Heart left ventricle (tissue), 16 donors: ENCODE measurements at regions not wholly inside any gene's neighbourhood (a gene's known extent, or its start where the extent isn't known, plus 50 kb on each side); places are given as distances from the start of the nearest gene placed in this dataset.

ENCODE experiments used
- ATAC-seq, 4 donors: fragments of 200-7000 bp; cut with Tn5 transposase; one replicate each; pipeline ENCODE4 v1.9.1; 2020 to 2022; ENCODE audit warnings: moderate library complexity in 4 of 4, mild to moderate bottlenecking in 3 of 4, moderate number of reproducible peaks in 1 of 4
- DNase-seq, 5 donors: peaks; one replicate each; pipeline ENCODE4 v3.0.0-alpha.2; 2020
- H3K27ac ChIP-seq, 12 donors: fragments of 200-600 bp; sonication (generic) in 4 of 12; one replicate each; pipeline versions ENCODE4 v1.5.0 to v1.8.0; 2016 to 2022; ENCODE audit warnings: mild to moderate bottlenecking in 2 of 12
- H3K27me3 ChIP-seq, 9 donors: fragments of 200-600 bp; sonication (generic) in 2 of 9; one replicate each; pipeline versions ENCODE4 v1.5.1 to v1.8.0; 2016 to 2022; ENCODE audit warnings: mild to moderate bottlenecking in 3 of 9
- H3K36me3 ChIP-seq, 9 donors: fragments of 200-600 bp; sonication (generic) in 2 of 9; one replicate each; pipeline versions ENCODE4 v1.5.0 to v1.8.0; 2018 to 2022; ENCODE audit warnings: mild to moderate bottlenecking in 2 of 9
- H3K4me1 ChIP-seq, 12 donors: fragments of 200-600 bp; sonication (generic) in 4 of 12; one replicate each; pipeline versions ENCODE4 v1.5.0 to v1.8.0; 2016 to 2022; ENCODE audit warnings: mild to moderate bottlenecking in 3 of 12
- H3K4me3 ChIP-seq, 12 donors: fragments of 200-600 bp; sonication (generic) in 4 of 12; one replicate each; pipeline versions ENCODE4 v1.5.0 to v1.8.0; 2017 to 2022; ENCODE audit warnings: mild to moderate bottlenecking in 9 of 12, moderate library complexity in 4 of 12
- H3K9me3 ChIP-seq, 12 donors: fragments of 200-600 bp; sonication (generic) in 4 of 12; one replicate each; pipeline versions ENCODE4 v1.5.0 to v1.8.0; 2016 to 2022; ENCODE audit warnings: mild to moderate bottlenecking in 1 of 12
- POLR2A ChIP-seq, 2 donors: fragments of 450-650 bp; IDR thresholded peaks; one replicate each; pipeline ENCODE4 v1.6.1; 2017; ENCODE audit warnings: antibody characterized with exemption in 2 of 2, mild to moderate bottlenecking in 2 of 2, moderate library complexity in 2 of 2
- WGBS, 4 donors: extraction: QIAGEN DNeasy Blood & Tissue Kit in 2 of 4; methylation state at CpG; one replicate each; pipeline versions ENCODE4 v1.1.5 to v1.1.7; 2013 to 2018; 5-methylcytosine and 5-hydroxymethylcytosine counted together
- intact Hi-C, 10 donors: fragments of 100-400 bp; cut with DNase I; formaldehyde crosslinking; loops; one replicate each; pipeline versions ENCODE4 v1.11.1 to v1.14.2; 2022
- TF ChIP-seq, protein P1 (sequence below), 12 donors: fragments of 200-600 bp; sonication (generic) in 4 of 12; IDR thresholded peaks; one replicate each; pipeline versions ENCODE4 v1.5.0 to v1.8.0; 2018 to 2022; ENCODE audit warnings: antibody characterized with exemption in 12 of 12, mild to moderate bottlenecking in 5 of 12
- donor health status: ischemic (EF 13 %, LVEDD 7.1; RV severe dilation, severe dysfunction).
- donor health status: healthy with polysubstance abuse.
- donor health status: DM: no; HTN: yes; CAD: no.
- donor health status: DM: no; HTN: no; CAD: no.
- donor health status: ischemic (EF 25% LVEDD 6.9; RV normal size, moderate dysfunction).
- donor health status: ischemic (EF 25% LVEDD 5.7; RV mildly dilated, moderate dysfunction).
- donor health status: healthy.
- donor health status: DM: yes; HTN: yes; CAD: no.
- donor health status: ischemic (EF 35%, LVEDD 5.7; RV mildly dilated, moderate dysfunction).
- donor health status: nonischemic (EF 11% LVEDD 7.7; RV severe dilation, severe dysfunction).
- donor health status: DM: yes; HTN: yes; CAD: no.
- donor health status: PGD.
- donor health status: ischemic (EF 29% LVEDD 5.4; RV normal size, mild dysfunction).
- donor health status: nonischemic (EF 23%, LVEDD 6.1; RV moderate dilation, normal function).

DNA sequence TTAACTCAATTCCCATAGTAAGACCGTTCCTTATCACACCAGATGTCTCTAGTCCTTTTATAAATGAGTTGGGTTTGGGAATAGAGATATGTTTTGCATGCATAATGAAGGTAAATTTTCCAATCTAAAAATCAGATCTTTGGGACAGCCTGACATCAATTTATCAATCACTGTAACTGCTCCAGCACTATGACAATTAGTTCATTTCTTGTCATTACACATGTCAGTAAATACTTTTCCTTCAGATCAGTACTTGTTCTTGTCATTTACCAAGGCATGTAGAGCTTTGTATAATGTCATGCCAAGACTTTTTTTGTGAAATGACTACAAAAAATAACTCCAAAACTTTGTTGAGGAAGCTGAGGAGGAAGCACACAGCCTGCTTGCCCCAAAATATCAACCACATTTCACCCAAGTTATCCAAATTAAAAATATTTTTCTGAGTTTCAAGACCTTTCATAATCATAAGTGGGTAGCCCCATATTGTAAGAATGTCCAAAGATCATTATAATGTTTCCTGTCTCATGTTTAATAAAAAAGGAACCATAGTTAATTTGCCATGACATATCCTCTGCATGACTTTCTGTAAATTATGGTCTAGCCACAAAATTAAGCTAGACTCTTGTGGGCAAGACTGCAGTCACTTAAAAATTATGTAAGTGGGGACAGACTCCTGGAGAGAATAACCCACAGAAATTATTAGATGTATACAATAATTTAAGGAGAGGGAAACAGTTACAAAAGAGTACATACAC lies 586.8 kb downstream of the TBC1D4 start:
- WGBS, 4 donors: 54 to 80% (median 66%) methylated on average over 1 of the region's 1 CpG
- TF ChIP-seq, protein P1, sequence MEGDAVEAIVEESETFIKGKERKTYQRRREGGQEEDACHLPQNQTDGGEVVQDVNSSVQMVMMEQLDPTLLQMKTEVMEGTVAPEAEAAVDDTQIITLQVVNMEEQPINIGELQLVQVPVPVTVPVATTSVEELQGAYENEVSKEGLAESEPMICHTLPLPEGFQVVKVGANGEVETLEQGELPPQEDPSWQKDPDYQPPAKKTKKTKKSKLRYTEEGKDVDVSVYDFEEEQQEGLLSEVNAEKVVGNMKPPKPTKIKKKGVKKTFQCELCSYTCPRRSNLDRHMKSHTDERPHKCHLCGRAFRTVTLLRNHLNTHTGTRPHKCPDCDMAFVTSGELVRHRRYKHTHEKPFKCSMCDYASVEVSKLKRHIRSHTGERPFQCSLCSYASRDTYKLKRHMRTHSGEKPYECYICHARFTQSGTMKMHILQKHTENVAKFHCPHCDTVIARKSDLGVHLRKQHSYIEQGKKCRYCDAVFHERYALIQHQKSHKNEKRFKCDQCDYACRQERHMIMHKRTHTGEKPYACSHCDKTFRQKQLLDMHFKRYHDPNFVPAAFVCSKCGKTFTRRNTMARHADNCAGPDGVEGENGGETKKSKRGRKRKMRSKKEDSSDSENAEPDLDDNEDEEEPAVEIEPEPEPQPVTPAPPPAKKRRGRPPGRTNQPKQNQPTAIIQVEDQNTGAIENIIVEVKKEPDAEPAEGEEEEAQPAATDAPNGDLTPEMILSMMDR (IDR thresholded peaks at IDR 0.05): no peak
- no peak for TF ChIP-seq POLR2A (IDR thresholded peaks at IDR 0.05)

DNA sequence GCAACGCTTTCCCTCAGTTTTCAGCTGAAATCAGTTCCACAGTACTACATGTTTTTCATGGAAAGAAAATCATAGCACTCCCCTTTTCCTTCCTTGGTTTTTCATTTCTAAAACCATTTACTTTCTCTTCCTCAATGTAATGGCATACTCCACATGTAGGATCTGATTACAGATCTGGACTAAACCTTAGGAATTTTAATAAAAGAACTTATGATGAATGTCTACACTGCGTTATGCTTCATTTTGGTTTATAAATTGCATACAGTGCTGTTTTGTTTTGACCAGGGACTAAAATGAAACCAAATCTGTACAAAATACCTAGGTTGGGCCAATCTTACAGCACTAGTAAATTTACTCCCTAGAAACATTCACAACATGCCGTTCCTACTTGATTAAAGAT lies 589.9 kb downstream of the TBC1D4 start:
- 81 to 89% (median 86%) methylated on average over 3 of the region's 3 CpGs for WGBS, 4 donors
- H3K4me1 ChIP-seq: peaks cover 0 to 6% (median 0%) of the 10 kb centered on the region in 12 donors
- no peaks in the 10 kb centered on the region for H3K36me3 ChIP-seq
- TF ChIP-seq POLR2A (IDR thresholded peaks at IDR 0.05): no peak
- TF ChIP-seq, protein P1 (IDR thresholded peaks at IDR 0.05): no peak
- H3K4me3 ChIP-seq: no peak overlapping the region
- intact Hi-C loops: no loop called here
- H3K9me3 ChIP-seq: no peaks in the 10 kb centered on the region
- no peak for DNase-seq
- H3K27me3 ChIP-seq: no peaks in the 10 kb centered on the region
- ATAC-seq: no peak
- no peak overlapping the region for H3K27ac ChIP-seq

More for the DNA sequence above, 586.8 kb downstream of the TBC1D4 start:
- no peak for DNase-seq
- no peak overlapping the region for H3K4me3 ChIP-seq
- ATAC-seq: no peak
- H3K4me1 ChIP-seq: peaks cover 0 to 6% (median 0%) of the 10 kb centered on the region in 12 donors
- no peaks in the 10 kb centered on the region for H3K9me3 ChIP-seq
- intact Hi-C loops: no loop called here
- H3K36me3 ChIP-seq: no peaks in the 10 kb centered on the region
- no peaks in the 10 kb centered on the region for H3K27me3 ChIP-seq
- H3K27ac ChIP-seq: no peak overlapping the region

DNA sequence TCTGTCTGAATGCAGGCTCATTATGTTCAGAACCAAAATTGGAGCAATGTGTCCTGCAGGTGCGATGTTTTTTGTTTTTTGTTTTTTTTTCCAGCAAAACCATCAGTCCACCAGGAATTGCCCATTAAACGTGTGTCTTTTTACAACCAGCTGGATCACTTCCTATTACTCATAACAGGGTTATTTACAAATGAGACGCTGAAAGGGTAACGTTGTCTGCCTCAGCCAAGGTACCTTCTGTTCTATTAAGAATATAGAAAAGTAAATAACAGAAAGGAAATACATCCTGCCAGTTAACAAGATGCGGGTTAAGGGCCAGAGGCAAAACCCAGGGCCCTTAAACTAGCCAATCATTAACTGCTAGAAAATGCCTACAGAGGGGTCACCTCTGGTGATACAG lies 590.4 kb downstream of the TBC1D4 start:
- Histone ChIP-seq H3K27ac (no peak overlapping the region), H3K4me3 (no peak overlapping the region), H3K27me3 (no peaks in the 10 kb centered on the region), H3K36me3 (no peaks in the 10 kb centered on the region), H3K4me1 (peaks cover 0 to 6% (median 0%) of the 10 kb centered on the region in 12 donors), H3K9me3 (no peaks in the 10 kb centered on the region)
- DNase-seq (no peak), ATAC-seq (peak in 1 of 4 donors; percentile 55)
- TF ChIP-seq, protein P1 (IDR thresholded peaks at IDR 0.05): no peak
- no peak for TF ChIP-seq POLR2A (IDR thresholded peaks at IDR 0.05)
- WGBS, 4 donors: 51 to 59% (median 56%) methylated on average over 5 of the region's 5 CpGs
- intact Hi-C loops: no loop called here

DNA sequence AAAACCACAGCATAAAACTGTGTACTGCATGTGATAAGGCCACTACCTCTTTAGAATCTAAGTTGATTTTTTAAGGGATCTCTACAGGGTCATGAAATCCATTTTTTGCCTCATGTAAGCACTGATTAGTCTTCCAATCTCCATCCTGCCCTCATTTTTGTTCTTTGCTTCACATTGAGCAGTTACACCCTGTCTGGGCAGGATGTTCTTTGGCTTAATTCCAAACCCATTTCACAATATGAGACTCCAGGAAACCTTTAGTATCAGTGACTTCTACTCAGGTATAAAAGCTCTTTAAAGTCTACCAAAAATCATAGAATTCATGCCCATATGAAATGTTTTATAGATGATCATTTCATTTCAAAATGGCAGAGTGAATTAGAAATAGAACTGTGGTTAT lies 592.6 kb downstream of the TBC1D4 start:
- DNase-seq (no peak), ATAC-seq (no peak)
- Histone ChIP-seq H3K9me3 (no peaks in the 10 kb centered on the region), H3K4me3 (no peak overlapping the region), H3K36me3 (no peaks in the 10 kb centered on the region), H3K4me1 (peaks cover 0 to 6% (median 0%) of the 10 kb centered on the region in 12 donors), H3K27ac (no peak overlapping the region), H3K27me3 (no peaks in the 10 kb centered on the region)
- intact Hi-C loops: no loop called here
- TF ChIP-seq, protein P1 (IDR thresholded peaks at IDR 0.05): no peak
- TF ChIP-seq POLR2A (IDR thresholded peaks at IDR 0.05): no peak
